ENCODE measurements at regions not wholly inside any gene's neighbourhood (a gene's known extent, or its start where the extent isn't known, plus 50 kb on each side); places are given as distances from the start of the nearest gene placed in this dataset. TPM values are rescaled to one million over a fixed set of nuclear protein-coding genes. Genes with fewer than 3 reads are reported as not detected.

DNA sequence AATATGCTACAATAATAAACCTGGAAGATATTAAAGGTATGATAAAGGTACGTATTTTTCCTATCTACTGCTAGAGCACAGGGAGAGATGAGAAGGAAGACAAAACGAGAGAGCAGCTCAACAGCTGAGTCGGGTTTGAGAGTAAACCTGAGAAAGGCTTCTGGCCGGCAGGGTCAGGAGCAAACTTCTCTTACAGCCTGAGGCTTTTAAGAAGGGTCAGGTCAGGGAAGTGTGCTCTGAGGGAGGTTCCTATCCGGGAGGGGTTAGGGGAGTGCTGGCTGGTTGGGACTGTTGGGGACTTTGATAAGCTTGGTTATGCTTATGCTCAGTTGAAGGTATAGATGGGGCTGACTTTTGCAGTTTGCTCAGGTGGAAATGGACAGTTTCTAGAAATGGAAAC, 77.7 kb upstream of the PRR20A start:
- Mint-ChIP-seq H3K4me3 (no peak overlapping the region), H3K27ac (no peak overlapping the region), H3K27me3 (no peaks in the 10 kb centered on the region), H3K9me3 (peaks cover 21% of the 10 kb centered on the region), H3K36me3 (ENCODE audit: low read depth) (no peaks in the 10 kb centered on the region), H3K4me1 (ENCODE audit: low read depth) (no peaks in the 10 kb centered on the region)
- CTCF ChIA-PET, result no interaction called here
- DNase-seq (no peak), ATAC-seq (no peak)
- POLR2A ChIA-PET, result no interaction called here
- intact Hi-C loops (cut with micrococcal nuclease), result no loop called here
- TF ChIP-seq, protein P1, sequence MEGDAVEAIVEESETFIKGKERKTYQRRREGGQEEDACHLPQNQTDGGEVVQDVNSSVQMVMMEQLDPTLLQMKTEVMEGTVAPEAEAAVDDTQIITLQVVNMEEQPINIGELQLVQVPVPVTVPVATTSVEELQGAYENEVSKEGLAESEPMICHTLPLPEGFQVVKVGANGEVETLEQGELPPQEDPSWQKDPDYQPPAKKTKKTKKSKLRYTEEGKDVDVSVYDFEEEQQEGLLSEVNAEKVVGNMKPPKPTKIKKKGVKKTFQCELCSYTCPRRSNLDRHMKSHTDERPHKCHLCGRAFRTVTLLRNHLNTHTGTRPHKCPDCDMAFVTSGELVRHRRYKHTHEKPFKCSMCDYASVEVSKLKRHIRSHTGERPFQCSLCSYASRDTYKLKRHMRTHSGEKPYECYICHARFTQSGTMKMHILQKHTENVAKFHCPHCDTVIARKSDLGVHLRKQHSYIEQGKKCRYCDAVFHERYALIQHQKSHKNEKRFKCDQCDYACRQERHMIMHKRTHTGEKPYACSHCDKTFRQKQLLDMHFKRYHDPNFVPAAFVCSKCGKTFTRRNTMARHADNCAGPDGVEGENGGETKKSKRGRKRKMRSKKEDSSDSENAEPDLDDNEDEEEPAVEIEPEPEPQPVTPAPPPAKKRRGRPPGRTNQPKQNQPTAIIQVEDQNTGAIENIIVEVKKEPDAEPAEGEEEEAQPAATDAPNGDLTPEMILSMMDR (IDR thresholded peaks at IDR 0.05), result no peak

DNA sequence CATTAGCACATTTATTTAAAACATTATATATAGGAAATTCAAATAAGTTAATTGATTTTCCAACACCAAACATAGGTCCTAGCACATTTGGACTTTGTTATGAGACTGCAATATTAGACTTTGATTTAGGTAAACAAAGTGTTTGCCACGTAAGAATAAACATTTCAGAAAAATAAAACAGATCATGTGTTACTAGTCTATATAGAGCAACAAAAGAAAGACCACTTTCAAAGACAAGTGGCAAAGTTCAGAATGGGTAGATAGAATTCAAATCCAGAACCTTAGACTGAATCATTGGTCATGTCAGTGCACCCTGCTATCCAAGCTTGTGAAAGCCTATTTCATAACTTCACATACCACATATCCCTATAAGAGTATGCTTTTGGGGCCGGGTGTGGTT, 66.7 kb upstream of the PRR20A start:
- Mint-ChIP-seq H3K27me3 (no peaks in the 10 kb centered on the region), H3K27ac (no peak overlapping the region), H3K9me3 (peaks cover 8% of the 10 kb centered on the region), H3K36me3 (ENCODE audit: low read depth) (no peaks in the 10 kb centered on the region), H3K4me1 (ENCODE audit: low read depth) (no peaks in the 10 kb centered on the region), H3K4me3 (no peak overlapping the region)
- TF ChIP-seq, protein P1 (IDR thresholded peaks at IDR 0.05), result no peak
- intact Hi-C loops (cut with micrococcal nuclease), result no loop called here
- ChIA-PET CTCF (no interaction called here), POLR2A (no interaction called here)
- ATAC-seq, result no peak
- no peak for DNase-seq

DNA sequence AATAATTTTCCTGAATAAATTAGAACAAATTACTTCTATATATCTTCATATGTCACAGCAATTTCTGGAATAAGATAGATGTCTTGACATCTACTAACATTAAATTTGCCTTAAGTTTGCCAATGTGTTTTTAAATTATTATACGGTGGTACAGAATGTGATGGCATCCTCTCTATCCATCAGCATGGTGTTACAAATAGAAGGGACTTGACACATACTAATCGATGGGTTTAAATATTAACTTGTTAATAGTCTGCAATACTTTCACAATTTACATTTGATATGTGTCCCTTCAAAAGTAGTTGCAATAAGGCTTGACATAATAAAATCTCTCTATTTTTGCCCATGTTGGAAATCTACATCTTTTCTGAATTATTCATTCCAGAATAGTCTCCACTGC, 65.1 kb upstream of the PRR20A start:
- Mint-ChIP-seq H3K9me3 (peaks cover 6% of the 10 kb centered on the region), H3K4me3 (no peak overlapping the region), H3K27me3 (no peaks in the 10 kb centered on the region), H3K4me1 (ENCODE audit: low read depth) (no peaks in the 10 kb centered on the region), H3K36me3 (ENCODE audit: low read depth) (no peaks in the 10 kb centered on the region), H3K27ac (no peak overlapping the region)
- ChIA-PET CTCF (no interaction called here), POLR2A (no interaction called here)
- TF ChIP-seq, protein P1 (IDR thresholded peaks at IDR 0.05), result no peak
- intact Hi-C loops (cut with micrococcal nuclease), result no loop called here
- DNase-seq (no peak), ATAC-seq (no peak)

DNA sequence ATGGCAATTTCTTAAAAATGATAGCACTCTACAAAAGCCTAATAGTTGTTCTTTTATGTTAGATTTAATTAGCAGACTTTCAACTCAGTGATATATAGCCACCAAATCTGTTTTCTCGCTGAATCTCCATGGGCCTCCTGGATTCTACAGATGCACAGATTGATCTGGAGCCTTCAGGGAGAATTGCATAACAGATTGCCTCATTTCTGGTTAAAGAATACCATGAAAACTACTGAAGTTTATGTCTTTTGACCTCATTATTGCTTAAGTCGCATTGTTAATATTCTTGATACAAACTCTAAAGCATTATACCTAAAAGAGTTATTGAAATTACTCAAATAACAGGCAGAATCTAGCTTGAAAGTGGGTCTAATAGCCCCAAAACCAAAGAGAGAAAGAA, 53.7 kb upstream of the PRR20A start:
- intact Hi-C loops (cut with micrococcal nuclease), result no loop called here
- no peaks in the 10 kb centered on the region for H3K27me3 Mint-ChIP-seq
- no peak for ATAC-seq
- peaks cover 9% of the 10 kb centered on the region for H3K9me3 Mint-ChIP-seq
- TF ChIP-seq, protein P1 (IDR thresholded peaks at IDR 0.05), result no peak
- ChIA-PET POLR2A (no interaction called here), CTCF (no interaction called here)
- no peaks in the 10 kb centered on the region for H3K4me1 Mint-ChIP-seq (ENCODE audit: low read depth)
- H3K36me3 Mint-ChIP-seq (ENCODE audit: low read depth), result no peaks in the 10 kb centered on the region
- no peak for DNase-seq
- no peak overlapping the region for H3K27ac Mint-ChIP-seq
- H3K4me3 Mint-ChIP-seq, result no peak overlapping the region

Small RNAs in the stretch of these regions (microRNA-seq; reads per million reads assigned to microRNA genes)
- gene MIR1297 (ENCODE audit: borderline microRNAs expressed, borderline replicate concordance) (not detected), gene MIR5007 (ENCODE audit: borderline microRNAs expressed, borderline replicate concordance) (not detected)
